ENCODE measurements at regions not wholly inside any gene's neighbourhood (a gene's known extent, or its start where the extent isn't known, plus 50 kb on each side); places are given as distances from the start of the nearest gene placed in this dataset.

- TF ChIP-seq CTCF (optimal IDR thresholded peaks at IDR 0.05 in 1 of 3, IDR thresholded peaks at IDR 0.05 in 1 of 3, conservative IDR thresholded peaks at IDR 0.05 in 1 of 3; ENCODE audit: extremely low read depth in 1 of 3, insufficient read depth in 2 of 3, low read length in 3 of 3): no peak
- no peak for TF ChIP-seq EZH2 (IDR thresholded peaks at IDR 0.05; ENCODE audit: low read length)
These were observed 224.6 kb downstream of the FAT3 start for GRCh38 chr11:92449222-92449621.

Data from keratinocyte (primary cell).